PC-3 (cell line): ENCODE measurements at regions not wholly inside any gene's neighbourhood (a gene's known extent, or its start where the extent isn't known, plus 50 kb on each side); places are given as distances from the start of the nearest gene placed in this dataset.
A peak's percentile ranks its signal among the peaks of the same experiment; 100 is the strongest.

Experiments used
- ATAC-seq: fragments of 200-7000 bp; cut with Tn5 transposase; 2 replicates; pipeline ENCODE4 v1.9.1; 2020; ENCODE audit warnings: mild to moderate bottlenecking, moderate library complexity
- BruUV-seq: library from RNA; stranded (reverse); fragments of 400-500 nt; replicated peaks from 2 replicates; lab custom pipeline; 2021; lab: Mats Ljungman, UMichigan
- CTCF ChIA-PET: fragments of 300-600 bp; sonication (Branson Sonifier 250); formaldehyde crosslinking; loops from one replicate; lab custom pipeline; 2022; ENCODE audit warnings: antibody characterized with exemption; lab: Charles Lee
- POLR2A ChIA-PET: fragments of 300-600 bp; sonication (Branson Sonifier 250); formaldehyde crosslinking; loops from one replicate; lab custom pipeline; 2022; ENCODE audit warnings: antibody characterized with exemption; ENCODE audit not compliant: unreplicated experiment; lab: Charles Lee
- DNase-seq: peaks from one replicate; pipeline ENCODE4 v3.0.0-alpha.2; 2015
- H2AFZ ChIP-seq: fragments of 300-600 bp; sonication (generic); 2 replicates; pipeline ENCODE4 v1.6.0; 2016; ENCODE audit warnings: antibody characterized with exemption, low read length
- H3F3A ChIP-seq: fragments of 300-600 bp; sonication (generic); one replicate; pipeline ENCODE4 v1.6.0; 2017; ENCODE audit warnings: antibody characterized with exemption, low read length, control low read depth, mild to moderate bottlenecking; ENCODE audit not compliant: unreplicated experiment
- H3K27ac ChIP-seq: fragments of 300-600 bp; sonication (generic); 2 replicates; pipeline ENCODE4 v1.5.1; 2016; ENCODE audit warnings: mild to moderate bottlenecking, low read length
- H3K27me3 ChIP-seq: fragments of 300-600 bp; sonication (generic); 2 replicates; pipeline ENCODE4 v1.6.1; 2016; ENCODE audit warnings: low read length, mixed read lengths
- H3K36me3 ChIP-seq: fragments of 300-600 bp; sonication (generic); 2 replicates; pipeline ENCODE4 v1.6.1; 2016; ENCODE audit warnings: low read depth, mixed run types, low read length, mixed read lengths
- H3K4me1 ChIP-seq: fragments of 300-600 bp; sonication (generic); 2 replicates; pipeline ENCODE4 v1.5.1; 2016; ENCODE audit warnings: low read length; ENCODE audit not compliant: insufficient read depth
- H3K4me2 ChIP-seq: fragments of 300-600 bp; sonication (generic); 2 replicates; pipeline ENCODE4 v1.6.0; 2016; ENCODE audit warnings: low read length
- H3K4me3 ChIP-seq: fragments of 300-600 bp; sonication (generic); 2 replicates; pipeline ENCODE4 v1.5.1; 2016; ENCODE audit warnings: mild to moderate bottlenecking, low read length, mixed read lengths
- H3K79me2 ChIP-seq: fragments of 300-600 bp; sonication (generic); 2 replicates; pipeline ENCODE4 v1.6.1; 2017; ENCODE audit warnings: low read length, mixed read lengths
- H3K9ac ChIP-seq: fragments of 300-600 bp; sonication (generic); 2 replicates; pipeline ENCODE4 v1.6.0; 2016; ENCODE audit warnings: mild to moderate bottlenecking, low read length
- H3K9me2 ChIP-seq: fragments of 300-600 bp; sonication (generic); replicated peaks from 2 replicates; pipeline ENCODE4 v1.6.1; 2016; ENCODE audit warnings: mixed run types, low read length, mixed read lengths
- H3K9me3 ChIP-seq: fragments of 300-600 bp; sonication (generic); 2 replicates; pipeline ENCODE4 v1.6.1; 2016; ENCODE audit warnings: low read length, mixed read lengths
- H4K20me1 ChIP-seq: fragments of 300-600 bp; sonication (generic); 2 replicates; pipeline ENCODE4 v1.6.1; 2016; ENCODE audit warnings: low read length, mixed read lengths
- CTCF ChIP-seq: fragments of 300-600 bp; sonication (generic); conservative IDR thresholded peaks from 2 replicates; pipeline ENCODE4 v1.5.1; 2017; ENCODE audit warnings: antibody characterized with exemption, low read depth, mild to moderate bottlenecking, low read length
- EZH2 ChIP-seq: fragments of 300-600 bp; sonication (generic); IDR thresholded peaks from one replicate; pipeline ENCODE4 v1.6.1; 2017; ENCODE audit warnings: antibody characterized with exemption, mild to moderate bottlenecking, low read length; ENCODE audit not compliant: unreplicated experiment
- EZH2phosphoT487 ChIP-seq: fragments of 300-600 bp; sonication (generic); IDR thresholded peaks from 2 replicates; pipeline ENCODE4 v1.6.1; 2018; ENCODE audit warnings: mild to moderate bottlenecking, antibody characterized with exemption, low read length, borderline replicate concordance
- intact Hi-C: fragments of 100-400 bp; cut with micrococcal nuclease; formaldehyde crosslinking; loops from 2 replicates; pipeline ENCODE4 v1.9.0; 2023

DNA sequence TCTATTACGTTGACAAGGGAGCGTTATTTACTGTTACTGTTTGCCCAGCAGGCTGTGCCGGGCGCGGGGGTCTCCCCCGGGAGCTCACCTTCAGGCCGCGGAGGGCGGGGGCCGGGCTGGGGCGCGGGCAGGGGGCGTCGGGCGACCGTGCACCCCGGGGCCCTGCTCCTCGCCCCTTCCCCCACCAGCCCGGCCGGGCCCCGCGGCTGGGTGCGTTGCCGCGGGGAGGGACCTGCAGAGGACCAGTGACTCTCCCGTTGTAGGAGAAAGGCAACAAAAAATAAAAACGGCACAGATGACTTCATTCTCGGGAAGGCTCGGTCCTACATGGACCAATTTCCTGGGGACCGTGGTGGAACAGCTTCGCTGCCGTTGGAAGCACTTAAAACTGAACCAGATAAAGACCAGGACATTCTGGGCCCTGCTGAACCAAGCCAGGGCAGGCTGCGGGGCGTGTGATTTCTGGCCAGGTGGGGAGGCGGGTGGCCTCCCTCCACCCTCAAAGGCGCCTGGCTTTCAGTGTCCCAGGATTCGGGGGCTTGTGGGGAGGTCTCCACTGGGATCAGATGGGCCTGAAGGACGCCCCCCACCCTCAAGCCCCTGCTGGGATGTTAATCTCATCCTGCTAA is 57.4 kb downstream of the IGLL1 start:
- ATAC-seq (no peak; the same call in 1 of the 2 replicates), DNase-seq (peak; percentile 5)
- intact Hi-C loops, result no loop called here
- CTCF ChIA-PET, result no interaction called here
- POLR2A ChIA-PET, result no interaction called here
- H3K9ac ChIP-seq, result no peak overlapping the region
- peak overlapping the region; percentile 93 for H3K4me2 ChIP-seq
- H2AFZ ChIP-seq, result peak overlapping the region; percentile 63; the same call in 1 of the 2 replicates
- H3K79me2 ChIP-seq, result no peaks in the 10 kb centered on the region
- H3K36me3 ChIP-seq, result no peaks in the 10 kb centered on the region
- H3K9me3 ChIP-seq, result no peaks in the 10 kb centered on the region
- no peaks in the 10 kb centered on the region for H3F3A ChIP-seq
- no peaks in the 10 kb centered on the region for H4K20me1 ChIP-seq
- no peaks in the 10 kb centered on the region for H3K9me2 ChIP-seq
- H3K4me1 ChIP-seq, result peaks cover 12% of the 10 kb centered on the region; the same call in 1 of the 2 replicates
- peak overlapping the region; percentile 68; the same call in 1 of the 2 replicates for H3K4me3 ChIP-seq
- no peak overlapping the region for H3K27ac ChIP-seq
- no TSS peak for BruUV-seq
- TF ChIP-seq CTCF (no peak), EZH2 (no peak), EZH2phosphoT487 (no peak)
- no peaks in the 10 kb centered on the region for H3K27me3 ChIP-seq

- Histone ChIP-seq H3K9me3 (no peaks in the 10 kb centered on the region), H3K79me2 (no peaks in the 10 kb centered on the region), H3K4me1 (peaks cover 12% of the 10 kb centered on the region; the same call in 1 of the 2 replicates), H3K27me3 (no peaks in the 10 kb centered on the region), H3F3A (no peaks in the 10 kb centered on the region), H3K9me2 (no peaks in the 10 kb centered on the region), H3K9ac (peak overlapping the region; percentile 61), H3K4me2 (peak overlapping the region; percentile 93), H3K36me3 (no peaks in the 10 kb centered on the region), H3K27ac (0 out of 2 replicates have a peak overlapping the region, but pooled peaks have one; percentile 26), H2AFZ (peak overlapping the region; percentile 87), H3K4me3 (peak overlapping the region; percentile 68), H4K20me1 (no peaks in the 10 kb centered on the region)
- BruUV-seq, result TSS peak; percentile 77
- CTCF ChIA-PET, result interaction anchor here (0.6 kb wide), 1 partner anchor 751 kb away, joined by 4 read pairs; no protein-coding TSS in a partner anchor
- no peak for TF ChIP-seq EZH2
- TF ChIP-seq CTCF, result 0 out of 2 replicates have a peak, but pooled peaks have one; percentile 10
- TF ChIP-seq EZH2phosphoT487, result no peak
- ATAC-seq (peak; percentile 87), DNase-seq (peak; percentile 76)
- intact Hi-C loops, result no loop called here
- POLR2A ChIA-PET, result interaction anchor here (0.6 kb wide), 1 partner anchor 377 kb away, joined by 5 read pairs; no protein-coding TSS in a partner anchor
Observed at GRCh38 chr22:23521441-23522113, 58.5 kb downstream of the IGLL1 start.
